ENCODE measurements at regions not wholly inside any gene's neighbourhood (a gene's known extent, or its start where the extent isn't known, plus 50 kb on each side); places are given as distances from the start of the nearest gene placed in this dataset.

GRCh38 chr11:19513253-19513652, 199.4 kb upstream of the NAV2 start:
- DNase-seq: no peak

GRCh38 chr11:19512618-19513017, 200.0 kb upstream of the NAV2 start:
- no peak for DNase-seq

- no peak for DNase-seq
Observed at GRCh38 chr11:19511413-19512183, 201.0 kb upstream of the NAV2 start.

- no peak for DNase-seq
Observed at GRCh38 chr11:19511066-19511412, 201.6 kb upstream of the NAV2 start.

- DNase-seq: no peak
Observed at GRCh38 chr11:19510468-19510867, 202.2 kb upstream of the NAV2 start.

GRCh38 chr11:19509215-19509614, 203.4 kb upstream of the NAV2 start:
- no peak for DNase-seq

- no peak for DNase-seq
Observed at GRCh38 chr11:19508165-19508564, 204.5 kb upstream of the NAV2 start.

- no peak for DNase-seq
Observed at GRCh38 chr11:19506816-19507486, 205.7 kb upstream of the NAV2 start.

- DNase-seq: no peak
Observed at GRCh38 chr11:19502691-19503253, 209.9 kb upstream of the NAV2 start.

- no peak for DNase-seq
Observed at GRCh38 chr11:19501631-19502030, 211.0 kb upstream of the NAV2 start.

GRCh38 chr11:19499999-19500398, 212.6 kb upstream of the NAV2 start:
- DNase-seq: no peak

- no peak for DNase-seq
Observed at GRCh38 chr11:19499026-19499669, 213.5 kb upstream of the NAV2 start.

GRCh38 chr11:19493446-19494213, 219.0 kb upstream of the NAV2 start:
- no peak for DNase-seq

GRCh38 chr11:19482319-19483100, 230.1 kb upstream of the NAV2 start:
- DNase-seq: no peak

- no peak for DNase-seq
Observed at GRCh38 chr11:19480540-19480939, 232.1 kb upstream of the NAV2 start.

GRCh38 chr11:19478891-19479290, 233.7 kb upstream of the NAV2 start:
- no peak for DNase-seq

- no peak for DNase-seq
Observed at GRCh38 chr11:19474954-19475721, 234.4 kb upstream of the E2F8 start.

GRCh38 chr11:19474211-19474610, 233.5 kb upstream of the E2F8 start:
- no peak for DNase-seq

- DNase-seq: no peak
Observed at GRCh38 chr11:19472679-19473078, 231.9 kb upstream of the E2F8 start.

GRCh38 chr11:19467904-19468303, 227.2 kb upstream of the E2F8 start:
- DNase-seq: no peak

- DNase-seq: no peak
Observed at GRCh38 chr11:19466314-19466713, 225.6 kb upstream of the E2F8 start.
